Jurkat, Clone E6-1 (cell line): ENCODE measurements at regions not wholly inside any gene's neighbourhood (a gene's known extent, or its start where the extent isn't known, plus 50 kb on each side); places are given as distances from the start of the nearest gene placed in this dataset.

Source experiments
- DNase-seq: peaks from one replicate; pipeline ENCODE4 v3.0.0-alpha.2; 2011; ENCODE audit warnings: low read depth, low spot score
- H3K4me3 ChIP-seq: 2 replicates; pipeline ENCODE4 v1.5.1; 2011; ENCODE audit warnings: mild to moderate bottlenecking, low read length, control low read depth, moderate library complexity

DNA sequence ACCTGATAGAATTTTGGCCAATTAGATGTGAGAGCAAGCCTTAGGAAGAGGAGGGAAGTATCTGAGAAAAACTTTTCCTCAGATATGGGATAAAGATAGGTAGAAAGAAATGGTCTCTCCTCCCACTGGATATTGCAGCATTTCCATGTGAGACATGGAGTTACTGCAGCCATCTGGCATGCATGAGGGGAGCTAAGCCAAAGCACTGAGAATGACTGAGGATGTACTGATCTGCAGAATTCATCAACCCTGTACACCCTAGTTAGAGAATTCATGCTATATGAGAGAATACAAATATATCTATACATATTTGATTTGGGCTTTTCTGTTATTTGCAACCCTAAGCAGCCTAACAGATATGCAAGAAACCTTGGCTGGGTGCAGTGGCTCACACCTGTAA lies 52.5 kb upstream of the RPL34 start:
- no peak overlapping the region for H3K4me3 ChIP-seq
- DNase-seq, result no peak

DNA sequence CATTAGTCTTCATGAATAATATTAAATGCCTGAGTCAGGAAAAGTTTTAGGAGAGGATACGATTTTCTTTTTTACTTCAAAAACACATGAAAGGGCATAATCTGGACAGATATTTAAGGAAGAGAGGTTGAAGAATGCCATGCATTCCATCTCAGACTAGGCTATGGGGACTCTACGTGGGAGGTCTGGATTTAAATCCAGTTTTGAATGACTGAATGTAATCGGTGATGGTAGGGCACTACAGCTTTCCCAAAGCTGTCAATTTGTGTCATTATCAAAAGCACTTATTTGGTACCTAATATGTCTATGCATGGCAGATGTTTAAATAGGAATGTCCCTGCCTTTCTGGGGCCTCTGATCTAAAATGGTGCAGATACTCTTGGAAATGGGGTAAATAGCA lies 59.3 kb upstream of the RPL34 start:
- no peak for DNase-seq
- no peak overlapping the region for H3K4me3 ChIP-seq

DNA sequence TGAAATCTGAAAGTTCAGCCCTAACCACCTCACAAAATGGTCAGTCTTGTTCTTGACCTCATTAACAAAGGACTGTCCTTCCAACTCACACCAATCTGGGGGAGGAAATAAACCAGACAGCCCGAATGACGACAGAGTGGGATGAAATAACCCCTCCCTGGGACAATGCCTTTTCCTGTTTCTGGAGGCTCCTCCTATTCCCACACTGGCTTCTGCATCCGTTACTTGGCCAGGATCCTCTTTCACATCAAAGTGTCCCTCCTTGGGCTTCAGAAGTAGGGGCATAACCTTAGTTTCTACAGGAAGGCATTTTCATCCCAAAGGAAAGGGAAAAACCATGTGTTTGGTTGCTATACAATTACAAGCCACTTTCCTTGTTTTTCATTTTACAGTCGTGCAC lies 59.8 kb upstream of the RPL34 start:
- no peak for DNase-seq
- H3K4me3 ChIP-seq, result no peak overlapping the region

DNA sequence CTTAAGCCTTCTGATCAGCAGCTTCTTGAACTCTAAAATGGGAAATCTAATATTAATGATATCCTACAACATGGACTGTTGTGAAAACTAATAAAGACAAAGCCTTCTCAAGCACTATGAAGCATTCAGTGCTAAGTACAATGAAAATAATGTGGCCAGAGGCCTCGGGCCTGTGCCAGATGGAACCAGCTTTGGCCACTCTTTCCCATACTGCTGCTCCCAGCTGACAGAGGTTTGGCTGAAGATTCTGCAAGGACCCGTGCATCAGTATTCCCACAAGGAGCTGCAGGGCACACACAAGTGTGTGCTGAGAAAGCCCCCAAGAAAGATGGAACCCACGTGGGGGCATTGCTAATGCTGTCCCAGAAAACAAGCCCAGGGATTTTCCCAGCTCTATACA lies 60.5 kb upstream of the RPL34 start:
- no peak overlapping the region for H3K4me3 ChIP-seq
- no peak for DNase-seq

DNA sequence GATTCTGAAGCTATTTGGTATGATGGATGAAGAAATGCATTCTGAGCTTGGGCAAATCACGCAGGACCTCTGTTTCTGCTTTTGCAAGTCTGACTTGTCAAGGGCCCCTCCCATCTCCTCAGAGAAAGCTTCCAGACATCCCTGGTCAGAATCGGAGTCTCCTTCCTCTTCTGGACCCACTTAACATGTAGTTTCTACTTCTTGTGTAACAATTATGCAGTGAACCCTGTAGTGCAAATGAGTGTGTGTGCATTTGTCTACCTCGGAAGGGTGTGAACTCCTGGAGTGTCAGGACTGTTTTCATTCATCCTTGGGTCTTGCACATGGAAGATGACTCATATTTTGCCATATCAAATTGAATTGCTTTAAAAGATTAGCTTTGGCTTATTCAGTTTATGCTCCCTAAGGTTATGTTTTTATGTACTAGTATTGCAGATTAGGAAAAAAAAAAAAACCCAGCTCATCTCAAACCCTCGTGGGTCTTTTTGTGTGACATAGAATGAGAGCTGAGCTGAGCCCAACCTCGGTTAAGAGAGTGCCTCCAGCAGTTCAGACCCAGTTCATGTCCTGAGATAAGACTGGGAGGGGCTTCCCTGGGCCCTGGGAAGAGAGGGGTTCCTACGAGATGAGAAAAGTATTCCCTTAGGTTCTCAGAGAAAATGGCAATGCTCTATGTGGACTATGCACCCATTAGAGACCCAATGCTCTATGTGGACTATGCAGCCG lies 61.1 kb upstream of the RPL34 start:
- DNase-seq, result no peak

DNA sequence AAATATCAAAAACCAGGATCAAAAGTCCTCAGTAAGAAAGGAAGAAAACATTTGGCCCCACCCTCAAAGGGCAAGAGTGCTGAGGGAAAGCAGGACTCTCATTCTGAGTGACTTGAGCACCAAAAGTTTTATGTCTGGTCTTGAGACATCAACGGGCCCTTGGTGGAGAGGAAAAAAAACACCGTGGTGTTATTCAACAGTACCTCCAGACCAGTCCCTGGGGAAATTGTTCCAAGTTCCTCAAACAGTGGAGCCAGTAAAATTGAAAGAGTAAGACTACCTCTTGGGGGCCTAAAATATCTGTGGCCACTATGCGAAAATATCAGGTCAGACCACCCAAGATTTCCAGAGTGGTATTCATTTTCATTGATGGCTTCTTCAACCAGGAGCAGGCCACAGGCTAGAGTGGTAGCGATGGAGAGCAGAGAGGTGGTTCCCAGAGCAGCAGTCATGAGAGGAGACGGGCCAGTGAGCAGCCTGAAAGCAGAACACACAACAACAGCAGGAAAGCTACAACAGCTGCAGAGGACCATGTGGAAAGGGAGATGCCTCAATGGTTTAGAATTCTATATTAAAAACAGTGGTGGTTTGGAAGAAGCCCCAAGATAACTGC lies 63.7 kb upstream of the RPL34 start:
- no peak for DNase-seq
- H3K4me3 ChIP-seq, result no peak overlapping the region

More for the DNA sequence above, 61.1 kb upstream of the RPL34 start:
- no peak overlapping the region for H3K4me3 ChIP-seq

DNA sequence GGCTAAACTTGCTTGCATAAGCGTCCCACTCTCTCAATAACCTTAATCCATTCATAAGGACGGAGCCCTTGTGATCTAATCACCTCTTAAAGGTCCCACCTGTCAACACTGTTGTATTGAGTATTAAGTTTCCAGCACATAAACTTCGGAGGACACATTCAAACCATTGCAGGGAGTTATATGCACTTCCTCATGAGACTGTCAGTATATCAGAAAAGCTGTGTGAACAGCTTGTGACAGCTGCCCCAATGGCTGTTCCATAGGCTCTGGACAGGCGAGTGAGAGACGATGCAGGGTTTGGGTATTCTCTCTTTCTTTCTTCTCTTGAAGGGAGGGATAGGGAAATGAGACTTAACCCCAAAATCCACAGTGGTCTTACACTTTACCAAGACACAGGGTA lies 64.2 kb upstream of the RPL34 start:
- DNase-seq, result no peak
- no peak overlapping the region for H3K4me3 ChIP-seq

DNA sequence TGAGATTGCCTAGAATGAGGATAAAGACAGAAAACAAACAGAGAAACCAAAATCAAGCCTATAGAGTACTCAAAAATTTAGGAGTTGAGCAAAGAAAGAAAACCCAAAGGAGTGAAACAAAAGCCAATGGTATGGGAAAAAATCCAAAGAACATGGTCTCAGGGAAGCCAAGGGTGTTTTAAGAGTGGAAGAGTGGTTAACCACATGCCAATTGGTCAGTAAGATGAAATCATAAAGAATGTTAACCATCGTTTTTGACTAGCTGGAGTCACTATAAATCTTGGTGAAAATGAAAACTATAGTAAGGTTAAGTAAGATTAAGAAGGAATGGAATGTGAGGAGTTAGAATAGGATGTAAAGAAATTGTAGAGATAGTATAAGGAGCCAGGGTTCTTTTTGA lies 64.7 kb upstream of the RPL34 start:
- H3K4me3 ChIP-seq, result no peak overlapping the region
- no peak for DNase-seq

DNA sequence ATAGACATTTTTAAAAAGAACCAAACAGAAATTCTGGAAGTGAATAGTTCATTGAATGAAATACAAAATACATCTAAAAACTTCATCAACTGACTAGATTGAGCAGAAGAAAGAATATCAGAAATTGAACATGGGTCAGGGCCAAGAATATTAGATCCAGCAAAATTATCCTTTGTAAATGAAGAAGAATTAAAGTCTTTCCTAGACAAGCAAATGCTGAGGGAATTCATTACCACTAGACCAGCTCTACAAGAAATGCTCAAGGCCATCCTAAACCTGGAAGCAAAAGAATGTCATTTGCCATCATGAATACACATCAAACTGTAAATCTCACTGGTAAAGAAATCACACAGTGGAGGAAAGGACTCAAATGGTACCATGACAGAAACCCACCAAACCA lies 72.7 kb upstream of the RPL34 start:
- no peak for DNase-seq

DNA sequence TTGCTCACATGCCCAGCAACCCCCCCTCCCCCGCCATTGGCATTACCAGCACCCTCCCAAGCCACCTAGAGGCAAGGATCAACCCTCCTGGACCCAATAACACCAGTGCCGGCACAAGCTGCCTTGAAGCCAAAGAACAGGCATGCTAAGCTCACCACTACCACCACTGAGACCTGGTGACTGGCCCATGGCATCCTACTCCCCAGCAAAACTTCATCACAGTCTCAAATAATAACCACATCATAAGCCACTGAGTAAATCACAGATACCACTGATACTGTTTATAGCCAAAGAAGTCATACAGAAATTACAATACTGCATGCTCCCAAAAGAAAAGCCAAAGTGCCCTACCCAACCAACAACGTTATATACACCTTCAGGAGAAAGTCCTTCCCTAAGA lies 73.6 kb upstream of the RPL34 start:
- no peak overlapping the region for H3K4me3 ChIP-seq
- no peak for DNase-seq

More for the DNA sequence above, 72.7 kb upstream of the RPL34 start:
- H3K4me3 ChIP-seq, result no peak overlapping the region

DNA sequence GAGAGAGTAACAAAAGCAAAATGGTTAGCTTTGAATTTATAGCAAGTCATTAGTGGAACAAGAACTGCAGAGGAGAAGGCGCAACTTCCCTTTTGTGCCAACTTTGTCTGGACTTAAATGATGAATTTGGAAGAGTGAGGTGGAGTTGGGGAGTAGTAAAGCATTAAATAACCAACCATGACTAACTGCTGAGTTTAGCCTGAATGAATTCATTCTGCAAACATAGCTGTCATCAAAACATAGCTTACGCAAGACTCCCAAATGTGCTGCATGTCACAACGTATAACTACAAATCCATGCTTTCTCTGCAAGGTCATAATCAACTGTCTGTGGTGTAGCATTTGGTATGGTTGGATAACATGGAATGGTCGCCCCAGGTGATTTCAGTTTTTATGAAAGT lies 75.9 kb upstream of the RPL34 start:
- H3K4me3 ChIP-seq, result no peak overlapping the region
- no peak for DNase-seq

DNA sequence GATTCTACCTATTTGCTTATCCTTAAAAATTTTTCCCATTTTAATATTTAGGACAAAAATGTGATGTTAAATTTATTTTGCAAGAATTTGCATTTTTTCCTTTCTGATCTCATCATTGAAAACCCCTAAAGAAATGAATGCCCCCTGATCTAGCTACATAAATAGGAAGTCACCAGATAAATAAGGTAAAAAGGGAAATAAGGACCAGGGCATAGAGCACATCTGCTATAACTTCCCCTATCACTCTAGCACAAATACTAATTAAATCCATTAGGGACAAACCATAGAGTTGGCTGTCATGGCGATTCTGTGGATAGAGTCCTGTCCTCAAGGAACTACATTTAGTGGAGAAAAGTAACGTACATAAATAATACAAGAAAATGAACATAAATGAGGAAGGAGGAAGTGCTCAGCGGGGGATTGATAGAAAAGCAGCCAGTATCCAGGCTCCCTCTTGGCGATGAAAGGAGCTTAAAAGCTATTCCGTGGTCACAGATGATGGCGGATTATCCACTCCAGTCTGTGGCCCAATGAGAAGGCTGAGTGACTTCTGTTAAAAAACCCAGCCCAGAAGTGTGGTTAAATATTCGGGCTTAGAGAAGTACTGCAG lies 76.9 kb upstream of the RPL34 start:
- no peak overlapping the region for H3K4me3 ChIP-seq
- DNase-seq, result no peak

DNA sequence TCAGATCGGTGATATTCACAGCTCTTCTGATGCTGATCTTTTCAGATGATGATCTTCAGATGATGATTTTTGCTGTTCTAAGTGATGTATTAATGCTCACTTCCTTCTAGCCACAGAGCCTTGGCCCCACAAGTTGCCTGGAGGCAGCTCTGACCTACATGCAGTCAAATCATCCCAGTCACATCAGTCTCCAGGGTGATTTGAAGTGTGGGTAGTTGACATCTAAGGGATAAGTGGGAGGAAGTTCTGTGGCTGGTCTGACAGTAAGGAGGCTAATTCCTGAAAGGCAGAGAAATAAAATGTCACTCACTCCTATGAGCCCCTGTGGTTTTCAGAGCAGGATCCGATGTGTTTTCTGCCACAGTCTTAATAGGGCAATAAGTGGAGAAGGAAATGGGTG lies 79.8 kb upstream of the RPL34 start:
- no peak overlapping the region for H3K4me3 ChIP-seq
- DNase-seq, result peak; percentile 64

DNA sequence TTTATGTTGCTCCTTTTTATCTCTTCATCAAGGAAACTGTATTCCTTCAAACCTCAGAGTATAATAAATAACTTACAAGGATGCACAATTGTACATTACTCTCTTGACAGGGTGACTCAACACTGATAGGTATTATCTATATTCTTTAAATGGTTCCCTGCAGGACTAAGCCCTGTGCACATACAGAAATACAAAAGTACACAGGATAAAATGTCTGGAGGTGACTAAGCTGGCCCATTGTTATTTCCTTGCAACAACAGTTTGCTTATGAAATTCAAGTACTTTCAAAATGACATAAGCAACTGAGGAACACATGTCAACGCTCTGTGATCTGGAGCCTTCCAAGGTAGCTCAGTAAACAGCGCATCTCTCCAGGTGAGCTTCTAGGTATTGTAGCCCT lies 83.8 kb upstream of the RPL34 start:
- H3K4me3 ChIP-seq, result no peak overlapping the region
- DNase-seq, result no peak

DNA sequence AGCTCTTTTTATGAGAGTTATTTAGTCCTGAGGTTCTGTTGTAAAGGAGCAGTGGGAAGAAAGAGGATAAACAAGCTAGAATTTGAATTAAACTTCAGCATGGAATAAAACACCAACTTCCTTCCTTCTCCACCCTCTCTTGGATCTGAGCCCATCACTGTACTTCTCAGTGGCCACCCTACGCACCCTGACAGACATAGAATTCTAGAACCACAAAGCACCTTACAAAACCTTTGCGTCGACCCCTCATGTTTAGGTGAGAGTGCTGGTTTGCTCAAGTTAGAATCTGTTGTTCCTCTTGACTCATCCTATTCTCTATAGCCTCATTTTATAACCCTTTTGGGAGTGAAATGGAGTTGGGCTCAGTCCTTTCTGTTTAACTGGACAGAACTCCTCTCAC lies 84.6 kb upstream of the RPL34 start:
- H3K4me3 ChIP-seq, result no peak overlapping the region
- no peak for DNase-seq

DNA sequence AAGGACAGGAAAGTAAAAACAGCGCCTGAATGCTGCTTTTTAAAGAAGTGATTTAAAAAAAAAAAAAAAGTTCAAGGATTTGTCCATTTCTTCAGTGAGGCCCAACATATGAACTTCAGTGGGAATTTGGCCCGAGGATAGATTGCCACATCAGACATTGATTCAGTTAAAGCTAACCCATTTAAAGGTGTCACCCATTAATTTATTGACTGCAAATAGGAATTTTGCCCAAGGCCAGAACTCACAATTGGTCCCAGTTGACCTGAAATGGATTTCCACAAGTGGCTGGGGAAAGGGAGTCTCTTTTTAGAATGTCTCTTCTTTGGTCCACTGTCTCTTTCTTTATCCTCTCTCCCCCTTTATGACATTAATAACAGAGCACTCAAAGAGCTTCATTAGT lies 86.5 kb upstream of the RPL34 start:
- H3K4me3 ChIP-seq, result no peak overlapping the region
- no peak for DNase-seq

DNA sequence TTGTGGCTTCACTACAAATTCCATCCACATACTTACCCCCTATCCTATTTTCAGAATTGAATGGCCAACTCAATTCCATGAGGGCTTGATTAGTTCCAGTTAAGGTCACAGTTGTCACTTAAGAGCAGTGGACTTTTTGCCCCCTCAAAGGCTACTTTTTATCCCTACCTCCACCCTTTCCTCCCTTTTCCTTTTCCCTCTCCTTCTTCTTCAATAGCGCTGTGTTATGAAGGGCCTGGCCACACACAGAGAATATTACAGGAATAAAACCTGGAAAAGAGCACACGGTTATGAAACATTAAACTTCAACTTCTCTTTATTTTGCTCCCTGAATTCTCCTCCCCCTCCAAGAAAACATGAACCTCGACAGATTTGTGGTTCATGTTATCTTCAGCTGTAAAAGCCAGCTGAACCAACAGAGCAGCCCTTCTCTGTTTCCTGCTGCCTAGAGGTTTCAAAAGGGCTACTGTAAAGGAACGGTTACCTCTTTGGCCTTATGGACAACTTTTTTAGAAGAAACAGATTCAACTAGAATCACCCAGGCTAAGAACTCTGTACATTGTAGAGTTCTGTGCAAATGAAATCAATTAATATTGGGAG lies 87.0 kb upstream of the RPL34 start:
- DNase-seq, result peak; percentile 79

DNA sequence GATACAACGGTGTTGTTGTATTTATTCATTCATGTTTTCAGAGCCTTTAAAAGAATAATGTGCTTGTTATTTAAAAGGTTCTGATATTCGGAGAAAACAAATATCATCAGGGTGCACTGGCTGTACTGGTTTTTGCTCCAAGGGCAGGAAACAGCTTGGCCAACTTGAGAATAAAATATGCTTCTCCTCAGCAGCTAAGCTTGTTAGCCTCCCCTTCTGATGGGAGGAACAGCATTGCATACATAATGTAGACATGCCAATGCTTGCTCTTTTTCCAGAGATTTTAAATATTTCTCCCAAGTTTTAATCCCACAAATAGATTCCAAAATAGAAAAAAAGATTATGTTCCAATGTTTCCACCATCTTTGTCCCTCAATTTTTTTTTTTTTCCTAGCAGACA lies 87.6 kb upstream of the RPL34 start:
- H3K4me3 ChIP-seq, result no peak overlapping the region

More for the DNA sequence above, 87.0 kb upstream of the RPL34 start:
- no peak overlapping the region for H3K4me3 ChIP-seq

DNA sequence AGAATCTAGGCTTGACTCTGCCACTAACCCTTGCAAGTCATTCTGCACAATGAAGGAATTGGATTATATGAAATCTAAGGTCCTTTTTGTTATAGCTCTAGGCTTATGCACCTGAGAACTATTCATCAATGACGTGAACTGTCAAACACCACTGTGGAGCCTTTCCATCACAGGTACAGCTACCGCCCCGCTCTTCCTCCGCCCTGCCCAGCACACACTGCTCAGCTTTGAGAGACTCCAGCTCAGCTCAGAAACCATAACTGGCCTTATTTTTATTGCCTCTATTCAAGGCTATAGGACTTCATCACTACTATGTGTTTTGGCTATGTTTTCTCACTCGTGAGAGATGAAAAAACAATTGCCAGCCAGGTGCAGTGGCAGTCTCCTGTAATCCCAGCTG lies 88.2 kb upstream of the RPL34 start:
- no peak overlapping the region for H3K4me3 ChIP-seq
- DNase-seq, result no peak

More for the DNA sequence above, 87.6 kb upstream of the RPL34 start:
- no peak for DNase-seq

DNA sequence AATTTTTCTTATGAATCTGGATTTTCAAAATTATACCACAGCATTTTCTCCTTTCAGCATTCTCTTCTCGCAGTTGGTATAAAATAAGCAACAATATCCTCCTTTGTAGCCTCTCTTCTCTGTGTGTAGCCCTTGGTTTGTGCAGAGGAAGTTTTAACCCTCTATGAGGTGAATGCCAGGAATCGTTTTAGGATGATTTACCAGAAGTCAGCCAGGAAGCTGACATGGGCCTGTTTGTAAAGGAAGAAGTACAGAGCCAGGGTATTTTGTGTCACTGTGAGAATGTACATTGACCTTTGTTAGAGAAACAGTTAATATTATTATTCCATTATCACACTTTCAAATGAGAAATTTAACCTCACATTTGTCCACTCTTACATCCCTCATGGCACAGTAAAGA lies 88.9 kb upstream of the RPL34 start:
- no peak for DNase-seq
- H3K4me3 ChIP-seq, result no peak overlapping the region; the same call in 1 of the 2 replicates
